ENCODE measurements at regions not wholly inside any gene's neighbourhood (a gene's known extent, or its start where the extent isn't known, plus 50 kb on each side); places are given as distances from the start of the nearest gene placed in this dataset.
"Not testable (repeated sequence)": the region's sequence is repeated elsewhere in the genome, so short reads cannot be mapped to it uniquely, and the experiment has no call there.

DNA sequence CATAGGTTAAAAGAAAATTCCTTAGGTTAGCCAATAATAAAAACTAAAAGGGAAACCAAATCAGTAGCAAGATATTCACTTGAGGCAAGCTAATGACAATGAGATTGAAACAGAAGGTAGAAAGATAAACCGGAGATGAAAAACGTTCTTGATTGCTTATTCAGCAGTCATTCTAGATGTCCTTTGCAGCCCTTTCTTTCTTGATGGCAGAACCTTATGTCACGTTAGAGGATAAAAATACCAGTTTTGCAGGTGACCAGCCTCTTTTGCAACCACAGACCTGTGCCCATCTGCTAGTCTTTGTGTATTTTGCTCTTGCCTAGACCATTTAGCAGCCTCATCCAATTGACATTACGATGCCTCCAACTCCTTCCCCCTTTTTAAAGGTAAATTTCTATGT, 337.8 kb downstream of the DMAC1 start:
- Mint-ChIP-seq H3K36me3 (no peaks in the 10 kb centered on the region), H3K9me3 (ENCODE audit: low read depth) (no peaks in the 10 kb centered on the region), H3K4me1 (no peaks in the 10 kb centered on the region), H3K27me3 (peaks cover 27% of the 10 kb centered on the region), H3K27ac (no peak overlapping the region), H3K4me3 (no peak overlapping the region)
- ATAC-seq (no peak), DNase-seq (no peak)
- CTCF ChIA-PET = interaction anchor here (0.8 kb wide), 1 partner anchor 505 kb away, joined by 3 read pairs; no protein-coding TSS in a partner anchor

- Mint-ChIP-seq H3K4me3 (no peak overlapping the region), H3K27ac (no peak overlapping the region)
Observed at GRCh38 chr9:7456793-7457530, 342.6 kb downstream of the DMAC1 start.

DNA sequence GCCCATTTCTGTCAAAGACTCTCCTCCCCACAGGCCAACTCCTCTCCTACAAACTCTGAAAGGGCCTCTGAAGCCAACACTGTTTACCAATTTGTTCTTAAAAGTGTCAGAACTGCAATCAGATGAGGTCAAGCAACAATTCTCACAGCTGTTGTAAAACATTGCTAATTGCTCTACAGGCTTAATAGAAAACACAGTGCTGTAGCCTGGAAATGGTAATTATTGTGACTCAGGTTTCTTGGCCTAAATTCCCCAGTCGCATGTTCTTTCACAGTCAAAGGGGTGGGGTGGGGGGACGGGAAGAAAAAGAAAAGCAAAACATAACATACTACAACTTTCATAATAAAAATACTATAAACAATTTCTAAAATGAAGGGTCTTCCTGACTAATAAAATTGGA, 343.2 kb downstream of the DMAC1 start:
- no peaks in the 10 kb centered on the region for H3K36me3 Mint-ChIP-seq
- H3K27me3 Mint-ChIP-seq = peaks cover 16% of the 10 kb centered on the region
- no peak for ATAC-seq
- H3K9me3 Mint-ChIP-seq (ENCODE audit: low read depth) = no peaks in the 10 kb centered on the region
- no peaks in the 10 kb centered on the region for H3K4me1 Mint-ChIP-seq
- H3K4me3 Mint-ChIP-seq = no peak overlapping the region
- CTCF ChIA-PET = no interaction called here
- no peak for DNase-seq
- no peak overlapping the region for H3K27ac Mint-ChIP-seq

More at GRCh38 chr9:7456793-7457530, 342.6 kb downstream of the DMAC1 start:
- no peaks in the 10 kb centered on the region for H3K36me3 Mint-ChIP-seq
- CTCF ChIA-PET = no interaction called here
- no peaks in the 10 kb centered on the region for H3K9me3 Mint-ChIP-seq (ENCODE audit: low read depth)
- no peaks in the 10 kb centered on the region for H3K4me1 Mint-ChIP-seq
- no peak for ATAC-seq
- peaks cover 20% of the 10 kb centered on the region for H3K27me3 Mint-ChIP-seq
- no peak for DNase-seq

GRCh38 chr9:7454624-7455023, 345.0 kb downstream of the DMAC1 start:
- Mint-ChIP-seq H3K27ac (no peak overlapping the region), H3K9me3 (ENCODE audit: low read depth) (no peaks in the 10 kb centered on the region), H3K27me3 (peaks cover 12% of the 10 kb centered on the region), H3K4me1 (no peaks in the 10 kb centered on the region), H3K4me3 (no peak overlapping the region), H3K36me3 (no peaks in the 10 kb centered on the region)
- no peak for DNase-seq
- no peak for ATAC-seq
- CTCF ChIA-PET = no interaction called here

- H3K4me1 Mint-ChIP-seq = no peaks in the 10 kb centered on the region
- CTCF ChIA-PET = no interaction called here
- H3K27ac Mint-ChIP-seq = no peak overlapping the region
- DNase-seq = no peak
- no peaks in the 10 kb centered on the region for H3K9me3 Mint-ChIP-seq (ENCODE audit: low read depth)
- no peak overlapping the region for H3K4me3 Mint-ChIP-seq
- no peaks in the 10 kb centered on the region for H3K36me3 Mint-ChIP-seq
- peaks cover 14% of the 10 kb centered on the region for H3K27me3 Mint-ChIP-seq
- ATAC-seq = no peak
Observed at GRCh38 chr9:7452378-7452777, 347.2 kb downstream of the DMAC1 start.

GRCh38 chr9:7451062-7451461, 348.5 kb downstream of the DMAC1 start:
- H3K4me1 Mint-ChIP-seq = no peaks in the 10 kb centered on the region
- H3K4me3 Mint-ChIP-seq = no peak overlapping the region
- peaks cover 10% of the 10 kb centered on the region for H3K27me3 Mint-ChIP-seq
- no peaks in the 10 kb centered on the region for H3K9me3 Mint-ChIP-seq (ENCODE audit: low read depth)
- ATAC-seq (no peak), DNase-seq (no peak)
- no peak overlapping the region for H3K27ac Mint-ChIP-seq
- CTCF ChIA-PET = no interaction called here
- no peaks in the 10 kb centered on the region for H3K36me3 Mint-ChIP-seq

DNA sequence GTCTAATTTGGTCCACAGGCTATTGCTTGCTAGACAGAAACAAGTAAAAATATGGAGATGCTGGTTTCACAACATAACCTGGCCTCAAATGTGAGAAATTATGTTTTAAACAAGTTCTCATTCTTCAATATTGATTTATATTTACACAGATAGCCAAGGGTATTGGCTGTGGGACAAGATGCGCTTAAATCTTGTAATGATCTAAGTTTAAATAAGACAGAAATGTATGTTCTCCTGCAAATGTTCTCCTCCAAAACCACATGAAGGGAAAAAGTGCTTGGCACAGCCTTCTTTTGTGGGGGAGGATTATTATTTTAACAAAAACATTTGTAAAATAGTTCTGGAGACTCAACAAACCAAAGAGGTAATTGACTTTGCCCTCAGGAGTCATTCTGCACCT, 356.0 kb downstream of the DMAC1 start:
- no peak for ATAC-seq
- H3K4me1 Mint-ChIP-seq = no peaks in the 10 kb centered on the region
- no peaks in the 10 kb centered on the region for H3K36me3 Mint-ChIP-seq
- no peak overlapping the region for H3K27ac Mint-ChIP-seq
- H3K4me3 Mint-ChIP-seq = no peak overlapping the region
- CTCF ChIA-PET = no interaction called here
- no peak for DNase-seq
- no peaks in the 10 kb centered on the region for H3K27me3 Mint-ChIP-seq
- no peaks in the 10 kb centered on the region for H3K9me3 Mint-ChIP-seq (ENCODE audit: low read depth)

- Mint-ChIP-seq H3K27me3 (no peaks in the 10 kb centered on the region), H3K9me3 (ENCODE audit: low read depth) (no peaks in the 10 kb centered on the region), H3K4me1 (no peaks in the 10 kb centered on the region), H3K27ac (no peak overlapping the region), H3K36me3 (no peaks in the 10 kb centered on the region), H3K4me3 (no peak overlapping the region)
- no peak for ATAC-seq
- DNase-seq = no peak
- CTCF ChIA-PET = no interaction called here
Observed at GRCh38 chr9:7439355-7439995, 360.1 kb downstream of the DMAC1 start.

DNA sequence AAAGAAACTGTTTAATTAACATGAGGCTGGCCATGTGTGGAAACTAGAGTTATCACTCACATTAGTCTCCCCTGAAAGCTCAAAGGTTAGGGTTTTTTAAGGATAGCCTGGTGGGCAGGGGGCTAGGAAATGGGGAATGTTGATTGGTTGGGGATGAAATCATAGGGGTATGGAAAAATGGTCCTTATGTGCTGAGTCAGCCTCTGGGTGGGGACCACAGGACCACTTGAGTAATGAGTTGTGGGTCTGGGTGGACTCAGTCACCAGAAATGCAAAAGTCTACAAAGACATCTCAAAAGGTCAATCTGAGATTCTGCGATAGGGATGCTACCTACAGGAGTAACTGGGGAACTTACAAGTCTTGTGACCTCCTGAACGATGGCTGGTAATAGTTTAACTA, 362.8 kb downstream of the DMAC1 start:
- H3K9me3 Mint-ChIP-seq (ENCODE audit: low read depth) = peaks cover 7% of the 10 kb centered on the region
- CTCF ChIA-PET = no interaction called here
- no peak overlapping the region for H3K4me3 Mint-ChIP-seq
- ATAC-seq (no peak), DNase-seq (no peak)
- peaks cover 1% of the 10 kb centered on the region for H3K36me3 Mint-ChIP-seq
- no peaks in the 10 kb centered on the region for H3K4me1 Mint-ChIP-seq
- H3K27ac Mint-ChIP-seq = no peak overlapping the region
- H3K27me3 Mint-ChIP-seq = no peaks in the 10 kb centered on the region

- ATAC-seq = no peak
- CTCF ChIA-PET = no interaction called here
- peaks cover 1% of the 10 kb centered on the region for H3K36me3 Mint-ChIP-seq
- no peak overlapping the region for H3K27ac Mint-ChIP-seq
- H3K27me3 Mint-ChIP-seq = no peaks in the 10 kb centered on the region
- no peaks in the 10 kb centered on the region for H3K4me1 Mint-ChIP-seq
- H3K9me3 Mint-ChIP-seq (ENCODE audit: low read depth) = peaks cover 7% of the 10 kb centered on the region
- no peak overlapping the region for H3K4me3 Mint-ChIP-seq
- DNase-seq = no peak
Observed at GRCh38 chr9:7433508-7434292, 365.9 kb downstream of the DMAC1 start.

DNA sequence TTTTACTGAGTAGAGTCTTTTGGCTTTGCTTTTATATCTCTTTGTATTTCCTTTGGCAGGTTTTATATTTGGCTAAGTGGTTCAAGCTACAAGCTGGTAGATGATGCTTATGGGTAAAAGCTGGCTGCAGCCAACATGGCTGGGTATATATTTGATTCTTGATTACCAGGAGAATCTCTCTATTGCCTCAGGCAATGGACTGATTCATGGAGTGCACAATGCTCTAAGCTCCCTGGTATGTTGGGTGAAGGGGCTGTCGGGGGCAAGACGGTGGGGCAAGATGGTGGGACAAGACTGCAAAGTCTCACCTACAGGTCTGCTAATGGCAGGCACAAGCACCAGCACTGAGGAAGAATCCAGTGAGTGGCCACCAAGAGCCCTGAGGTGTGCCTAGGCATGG, 366.6 kb downstream of the DMAC1 start:
- peaks cover 7% of the 10 kb centered on the region for H3K9me3 Mint-ChIP-seq (ENCODE audit: low read depth)
- no peak overlapping the region for H3K4me3 Mint-ChIP-seq
- ATAC-seq (no peak), DNase-seq (no peak)
- peaks cover 1% of the 10 kb centered on the region for H3K36me3 Mint-ChIP-seq
- H3K27ac Mint-ChIP-seq = no peak overlapping the region
- CTCF ChIA-PET = no interaction called here
- H3K27me3 Mint-ChIP-seq = no peaks in the 10 kb centered on the region
- no peaks in the 10 kb centered on the region for H3K4me1 Mint-ChIP-seq

DNA sequence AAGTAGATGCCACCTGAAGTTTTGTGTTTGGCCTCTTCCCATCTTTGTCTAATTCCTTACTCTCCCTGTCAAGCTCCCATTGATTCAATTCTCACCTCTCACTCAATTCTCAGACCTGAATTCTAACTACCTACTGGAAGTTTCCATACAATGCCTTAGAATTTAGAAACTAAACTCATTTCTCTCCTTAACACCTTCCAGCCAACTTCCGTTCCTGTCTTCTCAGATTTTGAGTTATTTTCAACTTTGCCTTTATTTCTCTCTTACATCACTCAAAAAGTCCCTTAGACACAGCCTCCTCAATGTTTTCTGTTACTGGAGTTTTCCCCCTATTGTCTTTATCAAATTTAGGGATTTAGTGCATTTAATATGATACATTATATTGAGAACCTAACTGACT, 382.2 kb downstream of the DMAC1 start:
- H3K9me3 Mint-ChIP-seq (ENCODE audit: low read depth); ATAC-seq; H3K4me3 Mint-ChIP-seq; H3K36me3 Mint-ChIP-seq; H3K27ac Mint-ChIP-seq; DNase-seq; H3K4me1 Mint-ChIP-seq; CTCF ChIA-PET: not testable (repeated sequence)
- peaks cover 17% of the 10 kb centered on the region for H3K27me3 Mint-ChIP-seq

DNA sequence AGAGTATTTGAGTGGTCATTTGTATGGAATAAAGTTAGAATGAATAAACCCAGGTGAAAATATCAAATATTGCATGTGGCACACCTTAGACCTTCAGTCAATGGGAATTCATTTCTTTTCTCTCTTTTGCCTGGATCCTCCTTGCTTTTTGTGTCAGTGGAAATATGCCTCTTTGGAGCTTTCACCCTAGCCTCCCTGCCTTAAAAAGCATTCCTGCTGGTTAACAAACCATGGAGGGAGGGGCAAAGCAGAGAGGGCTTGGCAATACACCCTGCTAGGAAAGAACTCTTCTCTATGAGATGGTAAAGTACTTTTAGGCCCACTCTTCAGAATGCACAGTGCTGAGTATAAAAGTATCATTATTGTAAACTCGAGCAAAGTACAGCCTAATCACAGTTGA, 383.7 kb downstream of the DMAC1 start:
- Mint-ChIP-seq H3K27me3 (peaks cover 19% of the 10 kb centered on the region), H3K4me1 (no peaks in the 10 kb centered on the region), H3K4me3 (no peak overlapping the region), H3K36me3 (no peaks in the 10 kb centered on the region), H3K9me3 (ENCODE audit: low read depth) (no peaks in the 10 kb centered on the region), H3K27ac (no peak overlapping the region)
- ATAC-seq (no peak), DNase-seq (no peak)
- CTCF ChIA-PET = no interaction called here

DNA sequence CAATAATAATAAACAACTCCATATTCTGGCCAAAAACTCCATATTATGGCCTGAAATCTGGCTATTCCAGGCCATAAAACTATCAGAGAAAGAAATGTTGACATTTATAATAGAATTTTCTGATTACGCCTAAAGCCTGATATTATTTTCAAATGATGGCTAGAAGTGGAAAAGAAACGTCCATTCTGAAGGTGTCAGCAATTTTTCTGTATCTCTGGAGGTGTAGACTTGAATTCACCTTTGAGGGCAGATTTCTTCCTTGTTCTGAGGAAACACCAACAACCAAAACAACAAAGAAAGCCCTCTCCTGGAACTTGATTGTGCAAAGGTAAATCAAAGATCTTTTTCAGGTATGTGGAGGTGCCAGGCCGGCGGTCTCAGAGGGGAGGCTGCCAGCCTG, 390.7 kb downstream of the DMAC1 start:
- ATAC-seq (no peak), DNase-seq (no peak)
- peaks cover 7% of the 10 kb centered on the region for H3K9me3 Mint-ChIP-seq (ENCODE audit: low read depth)
- H3K27me3 Mint-ChIP-seq = peaks cover 19% of the 10 kb centered on the region
- H3K4me3 Mint-ChIP-seq = no peak overlapping the region
- CTCF ChIA-PET = no interaction called here
- peaks cover 3% of the 10 kb centered on the region for H3K36me3 Mint-ChIP-seq
- H3K4me1 Mint-ChIP-seq = peaks cover 25% of the 10 kb centered on the region
- no peak overlapping the region for H3K27ac Mint-ChIP-seq

Data from activated CD8-positive, alpha-beta memory T cell treated with anti-CD3 and anti-CD28 coated beads, Interleukin-2, amount 10 ng/mL, durations not matched to agents 7 days and 5 days (primary cell).